Smooth muscle cell (in vitro differentiated cells): ENCODE measurements at regions not wholly inside any gene's neighbourhood (a gene's known extent, or its start where the extent isn't known, plus 50 kb on each side); places are given as distances from the start of the nearest gene placed in this dataset.

Experiments used
- DNase-seq: peaks from one replicate; lab custom pipeline; 2025; ENCODE audit not compliant: unreplicated experiment; lab: John Stamatoyannopoulos, UW
- H2AFZ ChIP-seq: fragments of 200-600 bp; sonication (generic); 2 replicates; pipeline ENCODE4 v1.6.0; 2016; ENCODE audit warnings: antibody characterized with exemption, low read depth, mild to moderate bottlenecking
- H3F3A ChIP-seq: fragments of 200-600 bp; sonication (generic); 2 replicates; pipeline ENCODE4 v1.6.0; 2017; ENCODE audit warnings: antibody characterized with exemption, low read depth
- H3K27ac ChIP-seq: fragments of 200-600 bp; sonication (generic); 2 replicates; pipeline ENCODE4 v1.5.1; 2016; ENCODE audit warnings: low read depth, mild to moderate bottlenecking
- H3K27me3 ChIP-seq: fragments of 200-600 bp; sonication (generic); 2 replicates; pipeline ENCODE4 v1.6.1; 2016; ENCODE audit warnings: low read depth, mild to moderate bottlenecking
- H3K36me3 ChIP-seq: fragments of 200-600 bp; sonication (generic); 2 replicates; pipeline ENCODE4 v1.5.1; 2016; ENCODE audit warnings: low read depth
- H3K4me1 ChIP-seq: fragments of 200-600 bp; sonication (generic); 2 replicates; pipeline ENCODE4 v1.5.1; 2016; ENCODE audit warnings: low read depth
- H3K4me2 ChIP-seq: fragments of 200-600 bp; sonication (generic); 2 replicates; pipeline ENCODE4 v1.6.0; 2016; ENCODE audit warnings: mild to moderate bottlenecking
- H3K4me3 ChIP-seq: fragments of 200-600 bp; sonication (generic); 2 replicates; pipeline ENCODE4 v1.5.1; 2016; ENCODE audit warnings: mild to moderate bottlenecking
- H3K79me2 ChIP-seq: fragments of 200-600 bp; sonication (generic); 2 replicates; pipeline ENCODE4 v1.6.0; 2016; ENCODE audit warnings: low read depth, mild to moderate bottlenecking
- H3K9ac ChIP-seq: fragments of 200-600 bp; sonication (generic); 2 replicates; pipeline ENCODE4 v1.6.0; 2016; ENCODE audit warnings: low read depth
- H3K9me3 ChIP-seq: fragments of 200-600 bp; sonication (generic); replicated peaks from 2 replicates; pipeline ENCODE4 v1.5.1; 2016; ENCODE audit warnings: low read depth
- H4K20me1 ChIP-seq: fragments of 200-600 bp; sonication (generic); 2 replicates; pipeline ENCODE4 v1.6.0; 2016; ENCODE audit warnings: low read depth
- CTCF ChIP-seq: fragments of 200-600 bp; sonication (generic); IDR thresholded peaks from 2 replicates; pipeline ENCODE4 v1.5.1; 2017; ENCODE audit warnings: borderline replicate concordance, mild to moderate bottlenecking, antibody characterized with exemption; ENCODE audit not compliant: insufficient read depth, poor library complexity, severe bottlenecking
- WGBS: methylation state at CpG from one replicate; pipeline ENCODE4 v1.1.7; 2016; ENCODE audit warnings: low lambda C conversion rate; 5-methylcytosine and 5-hydroxymethylcytosine counted together

- DNase-seq: no peak
These were observed 100.5 kb upstream of the NEK7 start for GRCh38 chr1:198056255-198056654.

GRCh38 chr1:198064181-198064580 is 92.6 kb upstream of the NEK7 start:
- WGBS: 77% methylated on average over 2 of the region's 2 CpGs
- DNase-seq: no peak
- no peak overlapping the region for H3K9ac ChIP-seq
- H3K4me3 ChIP-seq: no peak overlapping the region
- no peak overlapping the region for H3K4me2 ChIP-seq
- no peaks in the 10 kb centered on the region for H4K20me1 ChIP-seq
- H3K27ac ChIP-seq: peak overlapping the region; percentile 28
- no peaks in the 10 kb centered on the region for H3K79me2 ChIP-seq
- TF ChIP-seq CTCF: no peak
- no peaks in the 10 kb centered on the region for H3K27me3 ChIP-seq
- no peaks in the 10 kb centered on the region for H3K4me1 ChIP-seq
- H3F3A ChIP-seq: no peaks in the 10 kb centered on the region
- H2AFZ ChIP-seq: peak overlapping the region; percentile 54
- no peaks in the 10 kb centered on the region for H3K36me3 ChIP-seq
- H3K9me3 ChIP-seq: no peaks in the 10 kb centered on the region

More at GRCh38 chr1:198056255-198056654, 100.5 kb upstream of the NEK7 start:
- Histone ChIP-seq H3K4me2 (no peak overlapping the region), H4K20me1 (no peaks in the 10 kb centered on the region), H3K36me3 (no peaks in the 10 kb centered on the region), H3K4me1 (no peaks in the 10 kb centered on the region), H3K9me3 (no peaks in the 10 kb centered on the region), H3K27ac (no peak overlapping the region), H3K9ac (no peak overlapping the region), H2AFZ (no peak overlapping the region), H3K4me3 (no peak overlapping the region), H3K79me2 (no peaks in the 10 kb centered on the region), H3K27me3 (no peaks in the 10 kb centered on the region), H3F3A (no peaks in the 10 kb centered on the region)
- TF ChIP-seq CTCF: no peak
- WGBS: 46% methylated on average over 2 of the region's 2 CpGs

DNA sequence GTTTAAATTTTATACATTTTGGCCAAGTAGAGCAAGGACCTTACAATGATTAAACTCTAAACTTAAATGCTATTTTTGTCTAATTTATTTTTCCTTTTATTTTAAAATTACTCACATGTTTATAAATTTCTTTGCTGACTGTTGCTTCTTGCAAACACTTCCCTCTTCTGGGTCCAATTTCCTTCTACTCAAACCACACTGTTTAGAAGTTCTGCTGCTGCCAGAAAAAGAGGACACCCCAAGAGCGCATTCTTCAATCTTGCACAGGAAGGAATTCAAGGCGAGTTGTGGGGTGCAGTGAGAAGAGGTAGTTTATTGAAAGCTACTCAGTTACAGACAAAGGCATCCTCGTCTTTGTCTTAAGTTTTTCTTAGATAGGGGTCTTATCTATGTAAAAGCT is 88.5 kb upstream of the NEK7 start:
- TF ChIP-seq CTCF: no peak
- Histone ChIP-seq H3K79me2 (no peaks in the 10 kb centered on the region), H3K9ac (no peak overlapping the region), H2AFZ (no peak overlapping the region), H3K27me3 (no peaks in the 10 kb centered on the region), H3K9me3 (no peaks in the 10 kb centered on the region), H3K4me3 (no peak overlapping the region), H3K4me1 (no peaks in the 10 kb centered on the region), H3K27ac (no peak overlapping the region), H3K36me3 (no peaks in the 10 kb centered on the region), H4K20me1 (no peaks in the 10 kb centered on the region), H3F3A (no peaks in the 10 kb centered on the region), H3K4me2 (no peak overlapping the region)
- WGBS: 80% methylated on average over 3 of the region's 3 CpGs
- DNase-seq: no peak

DNA sequence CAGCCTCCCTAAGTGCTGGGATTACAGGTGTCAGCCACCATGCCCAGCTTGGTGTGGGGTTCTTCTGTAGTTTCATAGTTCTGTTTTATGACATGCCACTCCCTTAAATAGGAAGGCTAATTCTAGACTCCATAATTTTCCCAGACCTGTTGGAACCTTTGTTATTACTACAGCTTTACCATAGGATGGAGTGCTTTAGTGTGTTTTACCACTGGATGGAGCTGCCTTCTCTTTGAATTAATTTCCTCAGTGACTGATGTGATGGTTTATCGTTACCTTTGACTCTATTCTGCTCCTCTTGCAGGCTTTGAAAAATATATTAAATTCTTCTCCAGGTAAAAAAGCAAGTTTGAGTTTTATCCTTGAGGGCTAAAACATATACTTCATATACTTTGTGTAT is 84.6 kb upstream of the NEK7 start:
- no peak for DNase-seq
- no peak overlapping the region for H3K4me3 ChIP-seq
- no peak overlapping the region for H2AFZ ChIP-seq
- no peak overlapping the region for H3K27ac ChIP-seq
- TF ChIP-seq CTCF: no peak
- H3K27me3 ChIP-seq: no peaks in the 10 kb centered on the region
- no peak overlapping the region for H3K9ac ChIP-seq
- no peak overlapping the region for H3K4me2 ChIP-seq
- 77% methylated on average over 1 of the region's 1 CpG for WGBS
- H3K9me3 ChIP-seq: no peaks in the 10 kb centered on the region
- no peaks in the 10 kb centered on the region for H3K79me2 ChIP-seq
- no peaks in the 10 kb centered on the region for H3F3A ChIP-seq
- H3K36me3 ChIP-seq: no peaks in the 10 kb centered on the region
- no peaks in the 10 kb centered on the region for H3K4me1 ChIP-seq
- H4K20me1 ChIP-seq: no peaks in the 10 kb centered on the region
